RWPE2 (cell line): ENCODE measurements at regions not wholly inside any gene's neighbourhood (a gene's known extent, or its start where the extent isn't known, plus 50 kb on each side); places are given as distances from the start of the nearest gene placed in this dataset.
"Not testable (repeated sequence)": the region's sequence is repeated elsewhere in the genome, so short reads cannot be mapped to it uniquely, and the experiment has no call there.

Experiments used
- ATAC-seq: fragments of 200-7000 bp; cut with Tn5 transposase; 3 replicates; pipeline ENCODE4 v1.9.1; 2021; ENCODE audit warnings: low read depth
- DNase-seq: peaks from one replicate; pipeline ENCODE4 v3.0.0-alpha.2; 2020; ENCODE audit warnings: low spot score
- H3K27ac ChIP-seq: fragments of 450-650 bp; 2 replicates; pipeline ENCODE4 v1.5.1; 2017; ENCODE audit warnings: mild to moderate bottlenecking; ENCODE audit not compliant: poor library complexity, severe bottlenecking
- H3K27me3 ChIP-seq: fragments of 250-450 bp; sonication (Bioruptor Pico); 2 replicates; pipeline ENCODE4 v1.5.1; 2021; ENCODE audit warnings: mild to moderate bottlenecking, moderate library complexity; ENCODE audit not compliant: insufficient read depth, poor library complexity, severe bottlenecking
- H3K36me3 ChIP-seq: fragments of 250-450 bp; sonication (Bioruptor Pico); 2 replicates; pipeline ENCODE4 v1.5.1; 2020; ENCODE audit warnings: low read depth, mild to moderate bottlenecking, moderate library complexity
- H3K4me1 ChIP-seq: fragments of 250-450 bp; sonication (Bioruptor Pico); 2 replicates; pipeline ENCODE4 v1.5.1; 2021; ENCODE audit warnings: mild to moderate bottlenecking, moderate library complexity; ENCODE audit not compliant: insufficient read depth, poor library complexity, severe bottlenecking
- H3K4me3 ChIP-seq: fragments of 250-450 bp; sonication (Bioruptor Pico); 2 replicates; pipeline ENCODE4 v1.5.1; 2021; ENCODE audit warnings: mild to moderate bottlenecking, moderate library complexity; ENCODE audit not compliant: severe bottlenecking
- H3K9me3 ChIP-seq: fragments of 250-450 bp; sonication (Bioruptor Pico); 2 replicates; pipeline ENCODE4 v1.5.1; 2021; ENCODE audit warnings: mild to moderate bottlenecking, moderate library complexity; ENCODE audit not compliant: severe bottlenecking
- CTCF ChIP-seq: fragments of 450-650 bp; IDR thresholded peaks from one replicate; pipeline ENCODE4 v1.5.1; 2017; ENCODE audit warnings: mild to moderate bottlenecking, moderate library complexity; ENCODE audit not compliant: poor library complexity, severe bottlenecking

- DNase-seq (no peak), ATAC-seq (no peak)
- Histone ChIP-seq H3K4me3 (no peak overlapping the region), H3K27ac (no peak overlapping the region), H3K36me3 (no peaks in the 10 kb centered on the region), H3K27me3 (no peaks in the 10 kb centered on the region), H3K4me1 (no peaks in the 10 kb centered on the region), H3K9me3 (no peaks in the 10 kb centered on the region)
- TF ChIP-seq CTCF: no peak
Measured at GRCh38 chr4:27974339-27974738, 1113.7 kb downstream of the STIM2 start.

DNA sequence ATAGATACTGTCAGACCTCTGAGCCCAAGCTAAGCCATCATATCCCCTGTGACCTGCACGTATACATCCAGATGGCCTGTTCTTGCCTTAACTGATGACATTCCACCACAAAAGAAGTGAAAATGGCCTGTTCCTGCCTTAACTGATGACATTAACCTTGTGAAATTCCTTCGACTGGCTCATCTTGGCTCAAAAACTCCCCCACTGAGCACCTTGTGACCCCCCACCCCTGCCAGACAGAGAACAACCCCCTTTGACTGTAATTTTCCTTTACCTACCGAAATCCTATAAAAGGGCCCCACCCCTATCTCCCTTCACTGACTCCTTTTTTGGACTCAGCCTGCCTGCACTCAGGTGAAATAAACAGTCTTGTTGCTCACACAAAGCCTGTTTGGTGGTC lies 1114.2 kb downstream of the STIM2 start:
- H3K27ac ChIP-seq, H3K4me1 ChIP-seq, ATAC-seq, H3K36me3 ChIP-seq, DNase-seq, H3K4me3 ChIP-seq, H3K9me3 ChIP-seq, H3K27me3 ChIP-seq: not testable (repeated sequence)

- DNase-seq, H3K27ac ChIP-seq, H3K4me3 ChIP-seq, H3K36me3 ChIP-seq, H3K9me3 ChIP-seq, H3K27me3 ChIP-seq, ATAC-seq, H3K4me1 ChIP-seq: not testable (repeated sequence)
Measured at GRCh38 chr4:27978427-27979109, 1117.9 kb downstream of the STIM2 start.

GRCh38 chr4:27985522-27985921 lies 1124.9 kb downstream of the STIM2 start:
- Histone ChIP-seq H3K27ac (no peak overlapping the region), H3K9me3 (peaks cover 2% of the 10 kb centered on the region), H3K4me3 (no peak overlapping the region), H3K27me3 (no peaks in the 10 kb centered on the region), H3K36me3 (no peaks in the 10 kb centered on the region), H3K4me1 (no peaks in the 10 kb centered on the region)
- ATAC-seq (no peak), DNase-seq (no peak)
- no peak for TF ChIP-seq CTCF

DNA sequence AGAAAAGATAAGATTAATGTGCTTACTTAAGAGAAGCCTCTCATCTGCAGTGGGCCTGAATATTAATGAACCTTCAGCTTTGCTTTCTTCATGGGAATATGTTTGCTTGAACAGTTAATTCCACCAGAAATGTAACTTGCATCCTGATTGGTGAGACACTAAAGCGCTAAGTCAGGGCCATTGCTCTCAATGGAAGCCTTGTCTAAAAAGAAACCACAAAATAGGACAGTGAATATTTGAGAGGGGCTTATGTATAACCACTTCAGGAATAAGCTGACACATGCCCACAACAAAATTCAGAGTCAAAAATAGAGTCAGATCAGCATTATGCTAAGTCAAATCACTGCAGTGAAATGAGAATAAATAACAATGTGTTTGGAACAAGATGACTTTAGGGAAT lies 1125.8 kb downstream of the STIM2 start:
- TF ChIP-seq CTCF: no peak
- H3K36me3 ChIP-seq: no peaks in the 10 kb centered on the region
- H3K27ac ChIP-seq: no peak overlapping the region
- no peaks in the 10 kb centered on the region for H3K27me3 ChIP-seq
- H3K9me3 ChIP-seq: peaks cover 2% of the 10 kb centered on the region
- no peak overlapping the region for H3K4me3 ChIP-seq
- DNase-seq: no peak
- ATAC-seq: no peak
- H3K4me1 ChIP-seq: no peaks in the 10 kb centered on the region

DNA sequence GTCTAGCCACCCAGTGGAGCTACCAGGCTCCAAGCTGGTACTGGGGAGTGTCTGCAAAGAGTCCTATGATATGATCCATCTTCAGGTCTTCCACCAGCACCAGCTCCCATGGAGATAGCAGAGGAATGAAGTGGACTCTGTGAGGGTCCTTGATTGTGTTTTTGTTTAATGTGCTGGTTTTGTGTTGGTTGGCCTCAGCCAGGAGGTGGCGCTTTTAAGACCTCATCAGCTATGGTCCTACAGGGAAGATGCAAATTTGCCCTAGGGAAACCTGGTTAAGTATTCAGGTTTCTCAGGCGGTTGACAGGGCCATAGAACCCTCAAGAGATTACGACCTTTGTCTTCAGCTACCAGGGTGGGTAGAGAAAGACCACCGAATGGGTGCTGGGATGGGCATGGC lies 1141.1 kb downstream of the STIM2 start:
- DNase-seq: no peak
- Histone ChIP-seq H3K27ac (no peak overlapping the region), H3K9me3 (no peaks in the 10 kb centered on the region), H3K4me1 (no peaks in the 10 kb centered on the region), H3K36me3 (no peaks in the 10 kb centered on the region), H3K27me3 (no peaks in the 10 kb centered on the region), H3K4me3 (no peak overlapping the region)
- TF ChIP-seq CTCF: no peak
- no peak for ATAC-seq
